ENCODE measurements at regions not wholly inside any gene's neighbourhood (a gene's known extent, or its start where the extent isn't known, plus 50 kb on each side); places are given as distances from the start of the nearest gene placed in this dataset.
"Not testable (repeated sequence)": the region's sequence is repeated elsewhere in the genome, so short reads cannot be mapped to it uniquely, and the experiment has no call there.

GRCh38 chr12:31162896-31163560, 89.4 kb downstream of the DDX11 start:
- H3K36me3 ChIP-seq (ENCODE audit: control insufficient read depth, insufficient read depth, low read length); DNase-seq (ENCODE audit: low read depth in 4 of 6, low spot score in 6 of 6); H3K4me3 ChIP-seq (ENCODE audit: low read depth, low read length); H3K4me1 ChIP-seq (ENCODE audit: control insufficient read depth, insufficient read depth, low read length); H3K27ac ChIP-seq (ENCODE audit: low read depth, low read length); H3K9me3 ChIP-seq (ENCODE audit: control insufficient read depth, insufficient read depth, low read length); H3K27me3 ChIP-seq (ENCODE audit: control insufficient read depth, insufficient read depth, low read length): not testable (repeated sequence)
- WGBS (ENCODE audit: insufficient coverage): 94% methylated on average over 20 of the region's 28 CpGs

DNA sequence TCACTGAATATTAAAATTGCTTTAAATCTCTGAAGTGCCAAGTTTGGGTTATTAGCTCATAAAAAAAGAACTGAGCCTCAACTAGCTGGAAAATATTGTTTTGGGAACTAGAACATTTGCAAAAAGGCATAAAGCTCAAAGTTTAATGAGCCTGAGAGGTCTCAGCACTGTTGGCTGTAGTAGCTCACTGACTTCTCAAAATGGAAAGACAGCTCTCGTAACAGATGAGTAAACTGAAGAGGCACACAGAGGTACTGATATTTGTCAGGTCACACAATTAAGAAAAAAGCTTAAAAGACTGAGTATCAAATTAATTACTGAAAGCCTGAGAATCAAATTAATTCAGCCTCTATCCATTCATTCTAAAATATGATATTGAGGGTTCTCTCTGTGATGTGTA, 100.6 kb downstream of the DDX11 start:
- H3K27me3 ChIP-seq (ENCODE audit: control insufficient read depth, insufficient read depth, low read length); H3K27ac ChIP-seq (ENCODE audit: low read depth, low read length); H3K36me3 ChIP-seq (ENCODE audit: control insufficient read depth, insufficient read depth, low read length); H3K4me1 ChIP-seq (ENCODE audit: control insufficient read depth, insufficient read depth, low read length); H3K9me3 ChIP-seq (ENCODE audit: control insufficient read depth, insufficient read depth, low read length); H3K4me3 ChIP-seq (ENCODE audit: low read depth, low read length): not testable (repeated sequence)
- WGBS (ENCODE audit: insufficient coverage): no CpG with 5 or more reads among the region's 1 CpG
- peak in 1 of 6 donors; percentile 47 for DNase-seq (ENCODE audit: low read depth in 4 of 6, low spot score in 6 of 6)

GRCh38 chr12:31177514-31177913, 103.9 kb downstream of the DDX11 start:
- H3K27ac ChIP-seq (ENCODE audit: low read depth, low read length); H3K27me3 ChIP-seq (ENCODE audit: control insufficient read depth, insufficient read depth, low read length); H3K4me3 ChIP-seq (ENCODE audit: low read depth, low read length); H3K36me3 ChIP-seq (ENCODE audit: control insufficient read depth, insufficient read depth, low read length); DNase-seq (ENCODE audit: low read depth in 4 of 6, low spot score in 6 of 6); H3K4me1 ChIP-seq (ENCODE audit: control insufficient read depth, insufficient read depth, low read length); H3K9me3 ChIP-seq (ENCODE audit: control insufficient read depth, insufficient read depth, low read length): not testable (repeated sequence)
- no CpG with 5 or more reads among the region's 4 CpGs for WGBS (ENCODE audit: insufficient coverage)

DNA sequence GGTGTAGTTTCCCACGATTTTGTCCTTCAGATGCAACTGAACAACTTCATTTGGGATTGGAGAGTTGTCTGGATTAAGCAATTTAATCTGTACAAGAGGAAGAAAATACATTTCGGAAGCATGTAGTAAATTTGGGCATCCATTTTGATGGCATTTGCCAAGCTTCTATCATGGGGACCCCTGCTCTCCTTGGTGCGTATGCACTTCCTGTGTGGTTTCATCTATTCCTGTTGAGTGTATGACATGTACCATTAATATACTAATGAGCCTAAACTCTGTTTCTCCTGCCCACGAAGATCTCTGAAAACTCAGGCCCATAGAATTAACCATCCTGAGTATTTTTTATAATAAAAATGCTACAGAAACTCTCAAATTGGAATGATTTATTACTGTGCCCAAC, 105.2 kb downstream of the DDX11 start:
- DNase-seq (ENCODE audit: low read depth in 4 of 6, low spot score in 6 of 6); H3K9me3 ChIP-seq (ENCODE audit: control insufficient read depth, insufficient read depth, low read length); H3K4me1 ChIP-seq (ENCODE audit: control insufficient read depth, insufficient read depth, low read length); H3K27ac ChIP-seq (ENCODE audit: low read depth, low read length); H3K27me3 ChIP-seq (ENCODE audit: control insufficient read depth, insufficient read depth, low read length); H3K36me3 ChIP-seq (ENCODE audit: control insufficient read depth, insufficient read depth, low read length); H3K4me3 ChIP-seq (ENCODE audit: low read depth, low read length): not testable (repeated sequence)
- WGBS (ENCODE audit: insufficient coverage): 38% methylated on average over 1 of the region's 4 CpGs

GRCh38 chr12:31179627-31180237, 106.1 kb downstream of the DDX11 start:
- WGBS (ENCODE audit: insufficient coverage): 67% methylated on average over 1 of the region's 2 CpGs
- not testable (repeated sequence) for H3K9me3 ChIP-seq (ENCODE audit: control insufficient read depth, insufficient read depth, low read length); H3K27ac ChIP-seq (ENCODE audit: low read depth, low read length); H3K4me1 ChIP-seq (ENCODE audit: control insufficient read depth, insufficient read depth, low read length); DNase-seq (ENCODE audit: low read depth in 4 of 6, low spot score in 6 of 6); H3K27me3 ChIP-seq (ENCODE audit: control insufficient read depth, insufficient read depth, low read length); H3K4me3 ChIP-seq (ENCODE audit: low read depth, low read length); H3K36me3 ChIP-seq (ENCODE audit: control insufficient read depth, insufficient read depth, low read length)

DNA sequence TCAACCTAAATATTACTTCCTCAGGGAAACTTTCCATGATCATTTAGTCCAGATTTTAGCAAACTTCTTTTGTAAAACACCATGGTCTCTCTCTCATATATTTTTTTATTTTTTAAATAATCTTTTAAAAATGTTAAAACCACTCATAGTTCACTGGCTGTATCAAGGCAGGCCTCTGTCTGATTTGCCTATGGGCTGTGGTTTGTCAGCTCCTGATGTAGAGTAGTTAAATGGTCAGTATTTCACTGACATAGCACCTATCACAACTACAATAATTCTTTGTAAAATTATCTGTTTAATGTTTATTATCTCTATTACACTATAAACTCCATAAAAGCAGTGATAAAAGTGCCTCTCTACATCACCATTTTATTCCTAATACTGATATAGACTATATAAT, 108.9 kb downstream of the DDX11 start:
- not testable (repeated sequence) for H3K9me3 ChIP-seq (ENCODE audit: control insufficient read depth, insufficient read depth, low read length); H3K27ac ChIP-seq (ENCODE audit: low read depth, low read length); H3K4me3 ChIP-seq (ENCODE audit: low read depth, low read length); H3K4me1 ChIP-seq (ENCODE audit: control insufficient read depth, insufficient read depth, low read length); H3K36me3 ChIP-seq (ENCODE audit: control insufficient read depth, insufficient read depth, low read length); DNase-seq (ENCODE audit: low read depth in 4 of 6, low spot score in 6 of 6); H3K27me3 ChIP-seq (ENCODE audit: control insufficient read depth, insufficient read depth, low read length)

DNA sequence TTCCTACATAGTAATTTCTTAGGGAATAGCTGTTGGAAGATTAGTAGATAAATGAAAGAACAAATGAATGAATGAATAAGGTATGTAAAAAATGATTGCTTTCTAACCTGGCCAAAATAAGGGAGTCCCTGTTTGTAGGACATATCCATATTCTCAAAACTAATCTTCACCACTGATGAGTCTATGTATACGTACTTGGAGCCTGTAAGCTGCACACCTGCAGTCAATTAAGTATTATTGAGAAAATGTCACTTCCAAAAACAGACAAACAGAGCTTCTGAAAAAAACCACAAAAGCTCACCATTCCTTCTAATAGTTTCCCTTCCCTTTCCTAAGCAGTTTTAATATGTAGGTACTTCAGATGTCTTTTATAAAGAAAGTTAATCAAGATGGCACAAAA, 109.4 kb downstream of the DDX11 start:
- not testable (repeated sequence) for H3K4me3 ChIP-seq (ENCODE audit: low read depth, low read length); H3K27me3 ChIP-seq (ENCODE audit: control insufficient read depth, insufficient read depth, low read length); H3K27ac ChIP-seq (ENCODE audit: low read depth, low read length); H3K4me1 ChIP-seq (ENCODE audit: control insufficient read depth, insufficient read depth, low read length); H3K36me3 ChIP-seq (ENCODE audit: control insufficient read depth, insufficient read depth, low read length); DNase-seq (ENCODE audit: low read depth in 4 of 6, low spot score in 6 of 6); H3K9me3 ChIP-seq (ENCODE audit: control insufficient read depth, insufficient read depth, low read length)
- WGBS (ENCODE audit: insufficient coverage): no CpG with 5 or more reads among the region's 1 CpG

GRCh38 chr12:31183899-31184298, 110.2 kb downstream of the DDX11 start:
- not testable (repeated sequence) for H3K27ac ChIP-seq (ENCODE audit: low read depth, low read length); H3K36me3 ChIP-seq (ENCODE audit: control insufficient read depth, insufficient read depth, low read length); H3K27me3 ChIP-seq (ENCODE audit: control insufficient read depth, insufficient read depth, low read length); DNase-seq (ENCODE audit: low read depth in 4 of 6, low spot score in 6 of 6); H3K4me1 ChIP-seq (ENCODE audit: control insufficient read depth, insufficient read depth, low read length); H3K4me3 ChIP-seq (ENCODE audit: low read depth, low read length); H3K9me3 ChIP-seq (ENCODE audit: control insufficient read depth, insufficient read depth, low read length)
- WGBS (ENCODE audit: insufficient coverage): no CpG with 5 or more reads among the region's 1 CpG

DNA sequence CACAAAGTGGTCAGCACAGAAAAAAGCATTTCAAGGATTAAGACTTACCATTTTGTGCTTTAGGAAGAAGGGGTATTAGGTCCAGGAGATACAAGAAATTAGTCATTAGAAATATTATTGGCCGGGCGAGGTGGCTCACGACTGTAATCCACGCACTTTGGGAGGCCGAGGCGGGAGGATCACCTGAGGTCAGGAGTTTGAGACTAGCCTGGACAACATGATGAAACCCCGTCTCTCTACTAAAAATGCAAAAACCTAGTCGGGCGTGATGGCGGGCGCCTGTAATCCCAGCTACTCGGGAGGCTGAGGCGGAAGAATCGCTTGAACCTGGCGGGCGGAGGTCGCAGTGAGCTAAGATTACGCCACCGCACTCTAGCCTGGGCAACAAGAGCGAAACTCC, 111.0 kb downstream of the DDX11 start:
- DNase-seq (ENCODE audit: low read depth in 4 of 6, low spot score in 6 of 6); H3K27ac ChIP-seq (ENCODE audit: low read depth, low read length); H3K4me3 ChIP-seq (ENCODE audit: low read depth, low read length); H3K27me3 ChIP-seq (ENCODE audit: control insufficient read depth, insufficient read depth, low read length); H3K4me1 ChIP-seq (ENCODE audit: control insufficient read depth, insufficient read depth, low read length); H3K36me3 ChIP-seq (ENCODE audit: control insufficient read depth, insufficient read depth, low read length); H3K9me3 ChIP-seq (ENCODE audit: control insufficient read depth, insufficient read depth, low read length): not testable (repeated sequence)
- WGBS (ENCODE audit: insufficient coverage): 100% methylated on average over 5 of the region's 20 CpGs

DNA sequence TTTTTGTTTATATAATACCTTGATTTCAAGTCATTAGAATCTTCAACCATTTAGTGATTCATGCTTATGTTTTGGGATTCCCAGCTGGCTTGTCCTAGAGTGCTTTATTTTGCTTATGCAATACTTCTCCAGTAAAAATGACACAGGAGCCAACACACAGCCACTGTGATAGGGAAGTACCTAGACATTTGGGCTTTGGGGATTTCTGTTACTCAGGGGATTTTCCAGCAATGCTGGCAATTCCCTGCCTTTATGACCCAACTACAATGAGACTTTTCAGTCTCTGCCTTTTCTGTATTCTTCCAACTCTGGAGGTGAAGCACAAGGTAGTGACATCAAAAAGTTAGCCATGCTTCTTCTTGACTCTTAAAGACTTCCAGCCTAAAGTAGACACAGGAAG, 119.0 kb downstream of the DDX11 start:
- H3K27ac ChIP-seq (ENCODE audit: low read depth, low read length); H3K27me3 ChIP-seq (ENCODE audit: control insufficient read depth, insufficient read depth, low read length); H3K4me3 ChIP-seq (ENCODE audit: low read depth, low read length); DNase-seq (ENCODE audit: low read depth in 4 of 6, low spot score in 6 of 6); H3K36me3 ChIP-seq (ENCODE audit: control insufficient read depth, insufficient read depth, low read length); H3K9me3 ChIP-seq (ENCODE audit: control insufficient read depth, insufficient read depth, low read length); H3K4me1 ChIP-seq (ENCODE audit: control insufficient read depth, insufficient read depth, low read length): not testable (repeated sequence)

All from spinal cord (tissue), 9 donors.